Breast epithelium (tissue), 4 donors: ENCODE measurements at regions not wholly inside any gene's neighbourhood (a gene's known extent, or its start where the extent isn't known, plus 50 kb on each side); places are given as distances from the start of the nearest gene placed in this dataset.

Experiments used
- DNase-seq, 2 donors: peaks; one replicate each; pipeline ENCODE4 v3.0.0-alpha.2; 2019; ENCODE audit warnings: low spot score in 2 of 2
- H3K27ac ChIP-seq, 2 donors: fragments of 200-600 bp; sonication (generic) in 1 of 2; one replicate each; pipeline ENCODE4 v1.5.1; 2016 to 2019; ENCODE audit warnings: mild to moderate bottlenecking in 1 of 2
- H3K27me3 ChIP-seq, 2 donors: fragments of 200-600 bp; sonication (generic) in 1 of 2; one replicate each; pipeline versions ENCODE4 v1.5.1 to v1.6.0; 2017 to 2019; ENCODE audit warnings: control low read depth in 1 of 2, mild to moderate bottlenecking in 1 of 2
- H3K36me3 ChIP-seq: fragments of 200-600 bp; one replicate; pipeline ENCODE4 v1.5.1; 2019
- H3K4me1 ChIP-seq, 2 donors: fragments of 200-600 bp; sonication (generic); one replicate each; pipeline ENCODE4 v1.5.1; 2016 to 2019; ENCODE audit warnings: control low read depth in 1 of 2
- H3K4me3 ChIP-seq, 3 donors: fragments of 200-600 bp; sonication (generic); 1 replicate in 2 of 3; 2 replicates in 1 of 3; pipeline ENCODE4 v1.5.1; 2016 to 2019; ENCODE audit warnings: mild to moderate bottlenecking in 3 of 3, moderate library complexity in 2 of 3
- H3K9me3 ChIP-seq, 2 donors: fragments of 200-600 bp; sonication (generic) in 1 of 2; one replicate each; pipeline ENCODE4 v1.5.1; 2016 to 2019; ENCODE audit warnings: control low read depth in 1 of 2
- POLR2A ChIP-seq: fragments of 450-650 bp; IDR thresholded peaks from one replicate; pipeline ENCODE4 v1.6.1; 2016; ENCODE audit warnings: antibody characterized with exemption, mild to moderate bottlenecking, moderate library complexity
- POLR2AphosphoS5 ChIP-seq, 3 donors: sonication (generic); formaldehyde crosslinking; IDR thresholded peaks; one replicate each; pipeline ENCODE4 v1.6.1; 2017; ENCODE audit warnings: antibody characterized with exemption in 3 of 3
- intact Hi-C: fragments of 100-400 bp; cut with DNase I; formaldehyde crosslinking; loops from one replicate; pipeline ENCODE4 v1.15.1; 2023; ENCODE audit warnings: low total_unique reads
- TF ChIP-seq, protein P1 (sequence below), 3 donors: fragments of 450-650 bp; IDR thresholded peaks; one replicate each; pipeline ENCODE4 v1.5.1; 2016 to 2017; ENCODE audit warnings: antibody characterized with exemption in 3 of 3, mild to moderate bottlenecking in 3 of 3, moderate library complexity in 3 of 3

- Histone ChIP-seq H3K9me3 (no peaks in the 10 kb centered on the region), H3K4me3 (no peak overlapping the region), H3K36me3 (no peaks in the 10 kb centered on the region), H3K4me1 (no peaks in the 10 kb centered on the region), H3K27ac (no peak overlapping the region), H3K27me3 (no peaks in the 10 kb centered on the region)
- TF ChIP-seq, protein P1, sequence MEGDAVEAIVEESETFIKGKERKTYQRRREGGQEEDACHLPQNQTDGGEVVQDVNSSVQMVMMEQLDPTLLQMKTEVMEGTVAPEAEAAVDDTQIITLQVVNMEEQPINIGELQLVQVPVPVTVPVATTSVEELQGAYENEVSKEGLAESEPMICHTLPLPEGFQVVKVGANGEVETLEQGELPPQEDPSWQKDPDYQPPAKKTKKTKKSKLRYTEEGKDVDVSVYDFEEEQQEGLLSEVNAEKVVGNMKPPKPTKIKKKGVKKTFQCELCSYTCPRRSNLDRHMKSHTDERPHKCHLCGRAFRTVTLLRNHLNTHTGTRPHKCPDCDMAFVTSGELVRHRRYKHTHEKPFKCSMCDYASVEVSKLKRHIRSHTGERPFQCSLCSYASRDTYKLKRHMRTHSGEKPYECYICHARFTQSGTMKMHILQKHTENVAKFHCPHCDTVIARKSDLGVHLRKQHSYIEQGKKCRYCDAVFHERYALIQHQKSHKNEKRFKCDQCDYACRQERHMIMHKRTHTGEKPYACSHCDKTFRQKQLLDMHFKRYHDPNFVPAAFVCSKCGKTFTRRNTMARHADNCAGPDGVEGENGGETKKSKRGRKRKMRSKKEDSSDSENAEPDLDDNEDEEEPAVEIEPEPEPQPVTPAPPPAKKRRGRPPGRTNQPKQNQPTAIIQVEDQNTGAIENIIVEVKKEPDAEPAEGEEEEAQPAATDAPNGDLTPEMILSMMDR (IDR thresholded peaks at IDR 0.05) = no peak
- TF ChIP-seq POLR2AphosphoS5 (IDR thresholded peaks at IDR 0.05) = no peak
- no peak for TF ChIP-seq POLR2A
- intact Hi-C loops = no loop called here
- DNase-seq = no peak
These were observed 764.3 kb upstream of the PRMT6 start for GRCh38 chr1:106292130-106292529.

GRCh38 chr1:106296431-106296830, 760.0 kb upstream of the PRMT6 start:
- DNase-seq = no peak
- H3K9me3 ChIP-seq = peaks cover 0 to 4% of the 10 kb centered on the region in 2 donors
- H3K27ac ChIP-seq = no peak overlapping the region
- TF ChIP-seq POLR2A (no peak), POLR2AphosphoS5 (IDR thresholded peaks at IDR 0.05) (no peak)
- TF ChIP-seq, protein P1 (IDR thresholded peaks at IDR 0.05) = no peak
- H3K27me3 ChIP-seq = no peaks in the 10 kb centered on the region
- no peak overlapping the region for H3K4me3 ChIP-seq
- no peaks in the 10 kb centered on the region for H3K4me1 ChIP-seq
- intact Hi-C loops = no loop called here
- no peaks in the 10 kb centered on the region for H3K36me3 ChIP-seq

- intact Hi-C loops = no loop called here
- Histone ChIP-seq H3K27me3 (no peaks in the 10 kb centered on the region), H3K4me3 (no peak overlapping the region), H3K9me3 (peaks cover 10 to 28% of the 10 kb centered on the region in 2 donors), H3K4me1 (no peaks in the 10 kb centered on the region), H3K36me3 (no peaks in the 10 kb centered on the region), H3K27ac (no peak overlapping the region)
- TF ChIP-seq, protein P1 (IDR thresholded peaks at IDR 0.05) = no peak
- no peak for TF ChIP-seq POLR2AphosphoS5 (IDR thresholded peaks at IDR 0.05)
- no peak for TF ChIP-seq POLR2A
- DNase-seq = no peak
These were observed 752.4 kb upstream of the PRMT6 start for GRCh38 chr1:106304106-106304505.

DNA sequence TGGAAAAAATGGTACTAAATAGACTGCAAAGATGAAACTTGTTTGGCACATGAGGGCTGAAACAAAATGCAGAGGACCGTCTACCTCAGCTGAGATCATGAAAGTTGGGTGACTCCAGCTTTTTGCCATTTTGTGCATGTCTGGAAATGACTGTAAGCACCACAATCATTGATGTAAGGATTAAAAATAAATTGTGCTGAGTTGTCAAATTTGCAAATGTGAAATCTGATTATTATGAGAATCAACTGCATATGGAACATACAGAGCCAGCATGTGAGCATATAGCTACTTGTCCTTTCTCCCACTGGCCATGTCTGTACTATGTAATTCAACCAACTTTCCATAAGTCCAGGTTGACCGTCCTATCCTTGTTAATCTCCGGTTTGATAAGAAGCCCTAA, 736.9 kb upstream of the PRMT6 start:
- intact Hi-C loops = no loop called here
- Histone ChIP-seq H3K27ac (no peak overlapping the region), H3K4me1 (no peaks in the 10 kb centered on the region), H3K36me3 (no peaks in the 10 kb centered on the region), H3K4me3 (no peak overlapping the region), H3K9me3 (peaks cover 0 to 7% of the 10 kb centered on the region in 2 donors), H3K27me3 (no peaks in the 10 kb centered on the region)
- TF ChIP-seq POLR2A (no peak), POLR2AphosphoS5 (IDR thresholded peaks at IDR 0.05) (no peak)
- TF ChIP-seq, protein P1 (IDR thresholded peaks at IDR 0.05) = no peak
- DNase-seq = no peak

DNA sequence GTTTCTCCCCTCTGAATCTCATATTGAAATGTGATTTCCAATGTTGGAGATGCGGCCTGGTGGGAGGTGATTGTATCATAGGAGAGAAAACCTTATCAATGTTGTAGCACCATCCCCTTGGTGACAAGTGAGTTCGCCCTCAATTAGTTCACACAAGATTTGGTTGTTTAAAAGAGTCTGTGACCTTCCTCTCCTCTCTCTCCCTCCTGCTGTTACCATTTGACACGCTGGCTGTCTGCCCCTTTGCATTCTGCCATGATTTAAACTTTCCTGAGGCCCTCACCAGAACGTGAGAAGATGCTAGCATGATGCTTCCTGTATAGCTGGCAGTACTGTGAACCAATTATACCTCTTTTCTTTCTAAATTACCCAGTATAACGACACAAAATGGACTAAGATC, 730.9 kb upstream of the PRMT6 start:
- intact Hi-C loops = no loop called here

More for the DNA sequence above, 730.9 kb upstream of the PRMT6 start:
- no peaks in the 10 kb centered on the region for H3K36me3 ChIP-seq
- no peaks in the 10 kb centered on the region for H3K9me3 ChIP-seq
- H3K4me1 ChIP-seq = no peaks in the 10 kb centered on the region
- no peaks in the 10 kb centered on the region for H3K27me3 ChIP-seq
- no peak for TF ChIP-seq POLR2A
- TF ChIP-seq, protein P1 (IDR thresholded peaks at IDR 0.05) = no peak
- TF ChIP-seq POLR2AphosphoS5 (IDR thresholded peaks at IDR 0.05) = no peak
- DNase-seq = no peak
- no peak overlapping the region for H3K27ac ChIP-seq
- H3K4me3 ChIP-seq = no peak overlapping the region
